ENCODE measurements at regions not wholly inside any gene's neighbourhood (a gene's known extent, or its start where the extent isn't known, plus 50 kb on each side); places are given as distances from the start of the nearest gene placed in this dataset.

GRCh38 chr15:31964586-31965307, 65.6 kb upstream of the CHRNA7 start:
- Histone ChIP-seq H3K4me3 (ENCODE audit: control insufficient read depth in 1 of 7, extremely low read depth in 1 of 7, insufficient read depth in 4 of 7, low read depth in 2 of 7, low read length in 6 of 7) (no peak overlapping the region), H3K4me1 (ENCODE audit: control extremely low read depth in 1 of 4, control insufficient read depth in 4 of 4, insufficient read depth in 4 of 4, low read length in 3 of 4) (no peaks in the 10 kb centered on the region), H3K27me3 (replicated peaks in 2 of 5; ENCODE audit: control insufficient read depth in 4 of 5, insufficient read depth in 5 of 5, low read length in 4 of 5) (peaks cover 0 to 9% (median 0%) of the 10 kb centered on the region in 5 experiments), H3K27ac (ENCODE audit: insufficient read depth in 1 of 2, low read depth in 1 of 2, low read length in 2 of 2, poor library complexity in 1 of 2, severe bottlenecking in 2 of 2) (no peak overlapping the region), H3K9me3 (ENCODE audit: control extremely low read depth in 1 of 5, control insufficient read depth in 4 of 5, insufficient read depth in 2 of 5, low read depth in 1 of 5, low read length in 4 of 5) (peaks cover 0 to 4% (median 2%) of the 10 kb centered on the region in 5 experiments), H3K36me3 (ENCODE audit: control insufficient read depth in 4 of 4, insufficient read depth in 4 of 4, low read length in 3 of 4) (no peaks in the 10 kb centered on the region)
- ChIA-PET CTCF (interaction anchor here (1.2 kb wide), 1 partner anchor 10 kb away, joined by 5 read pairs; no protein-coding TSS in a partner anchor), POLR2A (no interaction called here)
- WGBS (ENCODE audit: insufficient coverage) = 92% methylated on average over 2 of the region's 7 CpGs
- no peak for DNase-seq

- Histone ChIP-seq H3K9me3 (ENCODE audit: control extremely low read depth in 1 of 5, control insufficient read depth in 4 of 5, insufficient read depth in 2 of 5, low read depth in 1 of 5, low read length in 4 of 5) (no peaks in the 10 kb centered on the region), H3K27ac (ENCODE audit: insufficient read depth in 1 of 2, low read depth in 1 of 2, low read length in 2 of 2, poor library complexity in 1 of 2, severe bottlenecking in 2 of 2) (no peak overlapping the region), H3K4me3 (ENCODE audit: control insufficient read depth in 1 of 7, extremely low read depth in 1 of 7, insufficient read depth in 4 of 7, low read depth in 2 of 7, low read length in 6 of 7) (no peak overlapping the region), H3K27me3 (replicated peaks in 2 of 5; ENCODE audit: control insufficient read depth in 4 of 5, insufficient read depth in 5 of 5, low read length in 4 of 5) (peaks cover 0 to 9% (median 3%) of the 10 kb centered on the region in 5 experiments), H3K4me1 (ENCODE audit: control extremely low read depth in 1 of 4, control insufficient read depth in 4 of 4, insufficient read depth in 4 of 4, low read length in 3 of 4) (peaks cover 0 to 2% (median 1%) of the 10 kb centered on the region in 4 experiments), H3K36me3 (ENCODE audit: control insufficient read depth in 4 of 4, insufficient read depth in 4 of 4, low read length in 3 of 4) (no peaks in the 10 kb centered on the region)
- no peak for DNase-seq
- 95% methylated on average over 2 of the region's 4 CpGs for WGBS (ENCODE audit: insufficient coverage)
- POLR2A ChIA-PET = no interaction called here
- CTCF ChIA-PET = interaction anchor here (1.6 kb wide), 1 partner anchor 8 kb away, joined by 7 read pairs; no protein-coding TSS in a partner anchor
These were observed 60.3 kb upstream of the CHRNA7 start for GRCh38 chr15:31970007-31970406.

DNA sequence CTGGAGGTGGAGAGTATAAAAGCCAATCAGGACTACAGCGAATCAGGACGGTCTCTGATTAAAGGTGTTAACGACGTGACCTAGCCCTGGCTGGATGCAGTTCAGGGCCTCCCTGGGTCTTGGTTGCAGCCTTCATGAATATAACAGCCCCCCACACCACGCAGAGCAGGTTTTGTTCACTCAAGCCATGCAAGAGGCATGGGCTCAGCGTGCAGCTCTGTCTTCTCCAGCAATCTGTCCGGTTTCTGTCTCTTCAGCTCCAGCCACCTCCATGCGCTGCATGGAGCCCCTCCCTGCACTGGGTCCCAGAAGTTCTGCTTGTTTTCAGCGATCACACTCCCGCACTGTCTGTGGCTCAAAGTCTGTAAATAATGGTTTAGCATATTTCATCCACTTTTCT, 57.1 kb upstream of the CHRNA7 start:
- DNase-seq = no peak
- Histone ChIP-seq H3K27me3 (replicated peaks in 2 of 5; ENCODE audit: control insufficient read depth in 4 of 5, insufficient read depth in 5 of 5, low read length in 4 of 5) (peaks cover 0 to 11% (median 2%) of the 10 kb centered on the region in 5 experiments), H3K9me3 (ENCODE audit: control extremely low read depth in 1 of 5, control insufficient read depth in 4 of 5, insufficient read depth in 2 of 5, low read depth in 1 of 5, low read length in 4 of 5) (no peaks in the 10 kb centered on the region), H3K36me3 (ENCODE audit: control insufficient read depth in 4 of 4, insufficient read depth in 4 of 4, low read length in 3 of 4) (no peaks in the 10 kb centered on the region), H3K4me3 (ENCODE audit: control insufficient read depth in 1 of 7, extremely low read depth in 1 of 7, insufficient read depth in 4 of 7, low read depth in 2 of 7, low read length in 6 of 7) (no peak overlapping the region), H3K27ac (ENCODE audit: insufficient read depth in 1 of 2, low read depth in 1 of 2, low read length in 2 of 2, poor library complexity in 1 of 2, severe bottlenecking in 2 of 2) (no peak overlapping the region), H3K4me1 (ENCODE audit: control extremely low read depth in 1 of 4, control insufficient read depth in 4 of 4, insufficient read depth in 4 of 4, low read length in 3 of 4) (peaks cover 0 to 13% (median 8%) of the 10 kb centered on the region in 4 experiments)
- WGBS (ENCODE audit: insufficient coverage) = 89% methylated on average over 10 of the region's 10 CpGs
- POLR2A ChIA-PET = no interaction called here
- CTCF ChIA-PET = no interaction called here

GRCh38 chr15:31974154-31974794, 56.0 kb upstream of the CHRNA7 start:
- WGBS (ENCODE audit: insufficient coverage) = 100% methylated on average over 3 of the region's 6 CpGs
- peaks cover 0 to 12% (median 0%) of the 10 kb centered on the region in 5 experiments for H3K27me3 ChIP-seq (replicated peaks in 2 of 5; ENCODE audit: control insufficient read depth in 4 of 5, insufficient read depth in 5 of 5, low read length in 4 of 5)
- H3K27ac ChIP-seq (ENCODE audit: insufficient read depth in 1 of 2, low read depth in 1 of 2, low read length in 2 of 2, poor library complexity in 1 of 2, severe bottlenecking in 2 of 2) = no peak overlapping the region
- no peaks in the 10 kb centered on the region for H3K36me3 ChIP-seq (ENCODE audit: control insufficient read depth in 4 of 4, insufficient read depth in 4 of 4, low read length in 3 of 4)
- peaks cover 0 to 17% (median 9%) of the 10 kb centered on the region in 4 experiments for H3K4me1 ChIP-seq (ENCODE audit: control extremely low read depth in 1 of 4, control insufficient read depth in 4 of 4, insufficient read depth in 4 of 4, low read length in 3 of 4)
- no peak overlapping the region for H3K4me3 ChIP-seq (ENCODE audit: control insufficient read depth in 1 of 7, extremely low read depth in 1 of 7, insufficient read depth in 4 of 7, low read depth in 2 of 7, low read length in 6 of 7)
- no peaks in the 10 kb centered on the region for H3K9me3 ChIP-seq (ENCODE audit: control extremely low read depth in 1 of 5, control insufficient read depth in 4 of 5, insufficient read depth in 2 of 5, low read depth in 1 of 5, low read length in 4 of 5)
- ChIA-PET CTCF (interaction anchor here (0.6 to 1.7 kb wide), 5 partner anchors 9 to 20 kb away, joined by 3 to 5 read pairs (median 3); no protein-coding TSS in a partner anchor), POLR2A (no interaction called here)
- DNase-seq = no peak

DNA sequence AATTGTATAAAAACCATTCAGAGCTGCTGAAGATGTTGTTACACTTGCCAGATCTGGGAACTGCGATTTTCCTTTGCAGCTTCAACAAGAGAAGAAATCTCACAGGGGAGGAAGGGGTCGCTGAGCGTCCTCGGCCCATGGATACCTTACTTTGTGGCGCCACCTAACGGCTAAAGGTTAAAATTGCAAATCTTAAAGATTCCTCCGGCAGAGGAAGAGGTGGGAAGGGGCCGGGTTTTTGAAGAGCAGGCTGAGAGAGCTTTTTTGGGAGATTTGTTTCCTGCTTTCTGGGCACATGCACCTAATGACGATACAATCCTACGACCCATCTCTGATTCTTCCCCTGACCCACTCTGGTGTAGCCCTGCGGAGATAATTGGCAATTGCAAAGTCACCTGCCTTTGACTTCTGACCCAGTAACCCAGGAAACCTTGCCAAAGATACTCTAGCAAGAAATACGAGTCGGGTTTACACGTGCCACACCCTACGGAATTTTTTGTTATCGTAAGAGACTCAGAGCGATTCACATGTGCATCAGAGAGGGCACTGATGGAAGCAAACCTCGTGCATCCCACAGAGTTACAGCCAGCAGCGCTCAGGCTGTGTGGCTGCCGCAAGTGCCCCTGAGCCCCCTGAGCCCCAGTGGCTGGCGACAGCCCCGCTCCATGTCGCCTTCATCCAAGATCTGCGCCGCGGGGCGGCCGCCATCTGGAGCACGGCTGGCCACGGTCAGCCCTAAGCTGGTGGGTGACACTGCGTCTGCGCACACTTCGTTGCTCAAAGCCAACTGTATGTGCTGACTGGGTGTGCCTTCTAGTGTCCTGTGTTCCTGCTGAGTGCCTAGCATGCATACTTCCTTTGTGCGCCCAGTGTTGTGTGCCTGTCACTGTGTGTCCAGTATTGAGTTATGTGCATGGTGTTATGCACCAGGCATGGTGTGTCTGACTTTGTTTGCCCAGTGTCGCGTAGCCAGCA, 55.2 kb upstream of the CHRNA7 start:
- Histone ChIP-seq H3K9me3 (ENCODE audit: control extremely low read depth in 1 of 5, control insufficient read depth in 4 of 5, insufficient read depth in 2 of 5, low read depth in 1 of 5, low read length in 4 of 5) (no peaks in the 10 kb centered on the region), H3K36me3 (ENCODE audit: control insufficient read depth in 4 of 4, insufficient read depth in 4 of 4, low read length in 3 of 4) (no peaks in the 10 kb centered on the region), H3K27me3 (replicated peaks in 2 of 5; ENCODE audit: control insufficient read depth in 4 of 5, insufficient read depth in 5 of 5, low read length in 4 of 5) (peaks cover 0 to 12% (median 0%) of the 10 kb centered on the region in 5 experiments), H3K4me3 (ENCODE audit: control insufficient read depth in 1 of 7, extremely low read depth in 1 of 7, insufficient read depth in 4 of 7, low read depth in 2 of 7, low read length in 6 of 7) (peak overlapping the region in 4 of 7 experiments; percentile 3 to 56 (median 45)), H3K4me1 (ENCODE audit: control extremely low read depth in 1 of 4, control insufficient read depth in 4 of 4, insufficient read depth in 4 of 4, low read length in 3 of 4) (peaks cover 0 to 17% (median 9%) of the 10 kb centered on the region in 4 experiments), H3K27ac (ENCODE audit: insufficient read depth in 1 of 2, low read depth in 1 of 2, low read length in 2 of 2, poor library complexity in 1 of 2, severe bottlenecking in 2 of 2) (no peak overlapping the region)
- 16% methylated on average over 29 of the region's 36 CpGs for WGBS (ENCODE audit: insufficient coverage)
- POLR2A ChIA-PET = no interaction called here
- CTCF ChIA-PET = interaction anchor here (0.6 to 1.7 kb wide), 5 partner anchors 8 to 21 kb away, joined by 3 to 5 read pairs (median 3); no protein-coding TSS in a partner anchor
- DNase-seq = peak; percentile 39 to 59 (median 51)

DNA sequence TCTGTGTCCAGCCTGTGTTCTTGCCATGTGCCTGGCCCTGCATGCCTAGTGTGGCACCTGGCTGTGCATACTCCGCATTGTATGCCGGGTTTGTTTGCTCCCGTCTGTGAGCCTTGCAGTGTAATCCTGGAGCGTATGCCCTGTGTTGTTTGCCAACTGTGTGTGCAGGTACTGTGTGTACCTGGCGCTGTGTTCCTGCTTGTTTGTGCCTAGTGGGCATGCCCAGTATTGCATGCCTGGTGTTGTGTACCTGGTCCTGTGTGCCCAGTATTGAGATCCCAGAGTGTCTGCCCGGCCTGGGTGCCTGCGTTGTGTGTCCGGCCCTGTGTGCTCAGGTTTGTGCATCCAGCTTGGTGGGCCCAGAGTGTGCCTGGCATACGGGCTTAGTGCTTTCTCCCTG, 54.5 kb upstream of the CHRNA7 start:
- DNase-seq = peak in 1 of 3 donors; percentile 16
- H3K27me3 ChIP-seq (replicated peaks in 2 of 5; ENCODE audit: control insufficient read depth in 4 of 5, insufficient read depth in 5 of 5, low read length in 4 of 5) = peaks cover 0 to 12% (median 0%) of the 10 kb centered on the region in 5 experiments
- peaks cover 0 to 17% (median 9%) of the 10 kb centered on the region in 4 experiments for H3K4me1 ChIP-seq (ENCODE audit: control extremely low read depth in 1 of 4, control insufficient read depth in 4 of 4, insufficient read depth in 4 of 4, low read length in 3 of 4)
- H3K36me3 ChIP-seq (ENCODE audit: control insufficient read depth in 4 of 4, insufficient read depth in 4 of 4, low read length in 3 of 4) = no peaks in the 10 kb centered on the region
- CTCF ChIA-PET = interaction anchor here (1.3 to 2.5 kb wide), 2 partner anchors 11 to 487 kb away, joined by 3 to 15 read pairs; no protein-coding TSS in a partner anchor
- no peaks in the 10 kb centered on the region for H3K9me3 ChIP-seq (ENCODE audit: control extremely low read depth in 1 of 5, control insufficient read depth in 4 of 5, insufficient read depth in 2 of 5, low read depth in 1 of 5, low read length in 4 of 5)
- H3K27ac ChIP-seq (ENCODE audit: insufficient read depth in 1 of 2, low read depth in 1 of 2, low read length in 2 of 2, poor library complexity in 1 of 2, severe bottlenecking in 2 of 2) = no peak overlapping the region
- no peak overlapping the region for H3K4me3 ChIP-seq (ENCODE audit: control insufficient read depth in 1 of 7, extremely low read depth in 1 of 7, insufficient read depth in 4 of 7, low read depth in 2 of 7, low read length in 6 of 7)
- 98% methylated on average over 8 of the region's 9 CpGs for WGBS (ENCODE audit: insufficient coverage)
- POLR2A ChIA-PET = no interaction called here
